GM04503 (cell line): ENCODE measurements at regions not wholly inside any gene's neighbourhood (a gene's known extent, or its start where the extent isn't known, plus 50 kb on each side); places are given as distances from the start of the nearest gene placed in this dataset.
"Not testable (repeated sequence)": the region's sequence is repeated elsewhere in the genome, so short reads cannot be mapped to it uniquely, and the experiment has no call there.

Source experiments
- DNase-seq: peaks from one replicate; pipeline ENCODE4 v3.0.0-alpha.2; 2012; ENCODE audit warnings: low read depth

- DNase-seq = peak; percentile 30
These were observed 129.2 kb downstream of the TBX18 start for GRCh38 chr6:84635081-84635761.

GRCh38 chr6:84633771-84634170, 130.6 kb downstream of the TBX18 start:
- no peak for DNase-seq

GRCh38 chr6:84626527-84626926, 137.9 kb downstream of the TBX18 start:
- DNase-seq = not testable (repeated sequence)

- no peak for DNase-seq
These were observed 138.9 kb downstream of the TBX18 start for GRCh38 chr6:84625506-84625905.

DNA sequence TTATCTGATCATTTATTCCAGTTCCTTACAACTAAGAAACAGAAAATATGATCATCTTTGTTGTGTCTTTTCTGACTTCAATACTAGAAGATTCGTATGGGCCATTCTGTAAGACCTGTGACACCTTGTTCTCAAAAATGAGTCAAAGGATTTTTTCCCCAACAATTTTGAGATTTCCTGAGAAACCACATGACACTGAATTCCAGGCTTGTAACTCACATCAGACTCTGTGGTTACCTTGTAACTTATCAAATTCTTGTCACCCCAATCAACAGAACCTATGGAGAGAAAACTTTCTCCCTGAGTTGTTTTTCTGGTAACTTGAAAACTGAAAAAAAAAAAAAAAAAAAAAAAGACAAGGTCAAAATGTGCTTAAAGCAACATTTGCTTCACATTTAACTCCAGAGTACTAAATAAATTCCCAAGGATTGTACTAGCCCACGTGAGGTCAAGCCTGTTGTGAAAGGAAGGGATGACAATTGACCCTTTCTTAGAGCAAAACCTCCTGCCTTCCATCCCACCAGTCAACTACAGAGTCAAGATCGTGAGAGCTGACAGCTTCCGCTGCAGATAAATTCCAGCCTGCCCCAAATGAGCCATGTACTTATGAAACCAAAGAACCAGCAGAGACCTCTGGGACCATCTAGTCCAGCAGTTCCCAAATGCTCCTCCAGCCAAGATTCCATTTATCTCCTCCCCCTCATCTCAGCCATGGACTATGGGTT, 140.3 kb downstream of the TBX18 start:
- DNase-seq = peak; percentile 76

DNA sequence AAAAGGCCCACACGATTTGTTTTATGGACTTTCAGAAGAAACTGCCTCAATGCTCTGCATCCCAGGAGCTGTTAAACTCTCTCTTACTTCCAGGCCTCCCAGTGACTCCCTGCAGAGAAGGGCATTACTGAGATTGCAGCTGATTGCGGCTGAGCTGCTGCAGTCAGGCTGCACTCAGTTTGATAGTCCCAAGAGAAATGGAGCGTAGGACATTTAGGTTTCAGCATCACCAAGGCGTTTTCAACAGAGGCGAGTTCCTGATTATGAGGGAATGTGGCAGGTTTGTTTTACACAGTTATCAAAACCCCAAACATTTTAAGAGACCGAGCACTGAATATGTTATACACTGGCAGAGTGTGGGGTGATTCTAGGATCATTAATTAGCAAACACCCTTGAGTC, 145.6 kb downstream of the TBX18 start:
- DNase-seq = no peak

DNA sequence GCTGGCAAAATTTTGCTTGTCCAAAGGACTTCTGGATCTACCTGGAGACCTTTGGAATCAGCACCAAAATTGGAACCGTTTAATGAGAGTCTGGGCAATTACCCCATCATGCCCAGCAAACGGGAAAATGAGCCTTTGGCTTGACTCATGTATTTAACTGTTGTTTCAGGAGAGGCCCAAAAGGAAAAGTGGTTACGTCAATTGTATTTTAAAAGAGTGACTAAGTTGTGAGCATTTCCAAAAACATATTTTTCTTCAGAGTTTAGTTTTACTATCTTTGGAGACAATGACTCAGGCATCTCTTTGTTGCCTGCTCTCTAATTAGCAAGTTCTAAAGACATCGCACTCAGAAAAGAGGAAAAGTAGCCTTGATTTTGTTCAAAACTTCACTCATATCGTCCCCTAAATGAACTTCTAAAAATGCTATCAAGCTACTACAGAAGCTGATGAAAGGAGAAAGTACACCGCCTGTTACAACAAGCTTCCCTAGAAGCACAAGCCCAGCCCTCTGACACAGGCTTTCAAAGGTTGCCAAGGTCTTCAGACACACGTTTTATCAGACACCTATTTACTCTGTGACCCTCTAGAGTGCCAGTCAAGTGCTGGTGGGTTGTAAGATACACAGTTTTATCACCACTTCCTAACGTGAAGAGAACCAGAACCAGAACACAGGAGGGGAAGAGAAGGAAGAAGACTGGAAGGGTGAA, 146.2 kb downstream of the TBX18 start:
- peak; percentile 87 for DNase-seq

GRCh38 chr6:84615987-84616386, 148.4 kb downstream of the TBX18 start:
- DNase-seq = no peak

DNA sequence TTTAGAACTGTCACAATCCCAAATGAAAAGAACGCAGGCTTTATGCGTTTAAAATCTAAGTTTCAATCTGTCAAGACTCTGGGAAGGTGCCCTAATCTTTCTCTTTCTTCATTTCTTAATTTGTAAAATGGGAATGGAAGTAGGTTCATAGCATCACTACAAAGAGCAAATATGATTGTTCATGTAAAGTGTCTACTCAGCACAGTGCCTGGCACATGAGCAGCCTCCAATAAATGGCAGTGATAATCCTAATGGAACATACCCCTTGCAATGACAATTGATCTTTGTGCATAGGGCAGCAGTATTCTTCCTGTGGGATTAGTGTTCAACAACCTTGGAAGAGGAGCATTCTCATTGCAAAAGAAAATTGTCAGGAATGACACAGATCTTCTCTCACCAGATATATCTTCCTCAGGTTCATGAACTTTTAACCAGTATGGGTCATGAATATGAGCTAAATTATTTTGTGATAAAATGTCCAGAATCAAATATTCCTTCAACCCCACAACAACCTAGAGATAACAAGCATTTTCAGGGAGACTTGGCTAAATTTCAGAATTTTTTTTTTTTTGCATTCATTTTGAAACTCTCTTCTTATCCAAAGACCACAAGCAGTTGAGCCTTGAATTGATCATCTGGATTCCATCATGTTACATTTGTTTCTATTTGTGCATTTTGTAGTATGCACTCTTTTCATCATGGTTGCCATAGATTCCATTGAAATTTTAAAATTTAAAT, 149.1 kb downstream of the TBX18 start:
- DNase-seq = no peak

GRCh38 chr6:84606860-84607259, 157.5 kb downstream of the TBX18 start:
- no peak for DNase-seq

DNA sequence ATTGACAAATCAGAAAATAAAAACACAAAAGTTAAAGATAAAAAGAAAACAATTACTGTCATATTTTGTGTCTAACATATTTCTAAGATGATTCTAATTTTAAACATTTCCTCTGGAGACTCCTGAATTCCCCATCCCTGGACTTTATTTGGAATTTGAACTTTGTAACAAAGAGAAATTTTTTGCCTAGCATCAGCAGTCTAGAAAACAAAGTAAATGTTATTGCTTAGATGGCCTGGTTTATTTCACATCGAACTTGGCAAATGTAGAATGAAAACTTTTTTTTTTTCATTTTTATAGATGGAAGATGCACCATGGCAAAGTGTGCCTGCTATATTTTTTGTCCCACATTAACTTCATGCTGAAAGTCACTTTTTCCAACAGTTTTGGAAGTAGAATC, 159.1 kb downstream of the TBX18 start:
- DNase-seq = no peak

DNA sequence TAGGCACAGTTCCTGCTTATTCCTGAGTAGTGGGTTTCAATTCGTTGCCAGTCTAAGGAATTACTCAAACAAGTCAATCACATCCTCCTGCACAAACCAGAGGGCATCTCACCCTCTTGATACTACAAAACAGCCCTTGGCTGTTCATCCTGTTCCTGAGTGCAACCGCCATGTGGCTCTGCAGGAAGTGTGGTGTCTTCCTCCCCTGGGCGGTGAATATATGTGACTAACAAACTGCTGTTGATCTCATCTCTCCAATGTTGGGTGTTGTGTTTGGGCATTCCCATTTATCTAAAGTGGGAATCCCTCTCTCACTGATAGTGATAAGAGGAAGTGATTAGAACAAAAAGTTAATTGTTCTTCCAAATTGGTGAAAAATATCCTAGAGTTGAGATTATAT, 163.0 kb downstream of the TBX18 start:
- no peak for DNase-seq

- no peak for DNase-seq
These were observed 164.4 kb downstream of the TBX18 start for GRCh38 chr6:84599991-84600390.

GRCh38 chr6:84597238-84597875, 167.0 kb downstream of the TBX18 start:
- no peak for DNase-seq

GRCh38 chr6:84596488-84596887, 167.9 kb downstream of the TBX18 start:
- no peak for DNase-seq

- no peak for DNase-seq
These were observed 175.7 kb downstream of the TBX18 start for GRCh38 chr6:84588697-84589080.

- DNase-seq = not testable (repeated sequence)
These were observed 176.3 kb downstream of the TBX18 start for GRCh38 chr6:84587994-84588696.

DNA sequence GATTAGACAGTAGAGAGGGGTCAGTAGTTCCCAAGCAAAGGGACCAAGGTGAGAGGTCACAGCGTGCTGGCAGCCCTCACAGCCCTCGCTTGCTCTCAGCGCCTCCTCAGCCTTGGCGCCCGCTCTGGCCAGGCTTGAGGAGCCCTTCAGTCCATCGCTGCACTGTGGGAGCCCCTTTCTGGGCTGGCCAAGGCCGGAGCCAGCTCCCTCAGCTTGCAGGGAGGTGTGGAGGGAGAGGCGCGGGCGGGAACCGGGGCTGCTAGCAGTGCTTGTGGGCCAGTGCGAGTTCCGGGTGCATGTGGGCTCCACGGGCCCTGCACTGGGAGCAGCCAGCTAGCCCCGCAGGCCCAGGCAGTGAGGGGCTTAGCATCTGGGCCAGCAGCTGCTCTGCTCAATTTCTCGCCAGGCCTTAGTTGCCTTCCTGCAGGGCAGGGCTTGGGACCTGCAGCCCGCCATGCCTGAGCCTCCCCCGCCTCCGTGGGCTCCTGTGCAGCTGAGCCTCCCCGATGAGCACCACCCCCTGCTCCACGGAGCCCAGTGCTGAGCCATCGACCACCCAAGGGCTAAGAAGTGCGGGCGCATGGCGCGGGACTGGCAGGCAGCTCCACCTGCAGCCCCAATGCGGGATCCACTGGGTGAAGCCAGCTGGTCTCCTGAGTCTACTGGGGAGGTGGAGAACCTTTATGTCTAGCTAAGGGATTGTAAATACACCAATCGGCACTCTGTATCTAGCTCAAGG, 177.0 kb downstream of the TBX18 start:
- not testable (repeated sequence) for DNase-seq

DNA sequence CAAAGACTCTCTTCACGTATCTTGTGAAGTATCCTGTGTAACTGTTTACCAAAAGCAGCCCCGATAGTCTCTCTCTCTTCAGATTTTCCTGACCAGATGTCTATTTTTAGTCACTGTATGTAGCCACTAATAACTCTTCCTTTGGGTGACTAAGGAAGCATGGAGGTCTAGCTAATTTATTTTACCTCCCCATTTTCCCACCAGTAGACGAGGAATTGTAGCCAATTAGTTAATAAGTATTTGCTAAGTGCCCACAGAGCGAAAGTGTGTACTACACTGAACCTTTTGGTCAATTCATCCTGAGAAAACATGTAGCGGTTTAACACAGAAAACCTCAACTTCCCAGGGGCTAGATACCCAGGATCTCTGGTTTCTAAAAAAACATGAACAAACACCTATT, 180.6 kb downstream of the TBX18 start:
- DNase-seq = no peak

DNA sequence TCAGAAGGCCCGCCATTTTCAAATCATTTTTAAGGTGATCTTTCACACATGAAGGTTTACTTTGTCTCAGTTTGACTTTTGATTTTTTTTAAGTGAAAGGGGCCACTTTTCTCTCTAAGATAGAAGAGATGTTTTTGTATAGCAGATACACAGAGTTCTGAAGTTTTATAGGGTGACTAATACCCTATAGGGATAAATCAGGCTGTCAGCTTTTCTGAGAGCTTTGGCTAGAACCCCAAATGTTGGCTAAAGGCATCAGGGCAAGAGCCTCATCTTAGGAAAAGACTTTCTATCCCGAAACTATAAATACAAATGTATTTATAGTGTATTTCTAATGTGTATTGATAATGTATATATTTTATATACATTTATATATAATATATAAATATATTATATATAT, 181.4 kb downstream of the TBX18 start:
- DNase-seq = no peak
